Calu3 (cell line): ENCODE measurements at regions not wholly inside any gene's neighbourhood (a gene's known extent, or its start where the extent isn't known, plus 50 kb on each side); places are given as distances from the start of the nearest gene placed in this dataset.
"Not testable (repeated sequence)": the region's sequence is repeated elsewhere in the genome, so short reads cannot be mapped to it uniquely, and the experiment has no call there.

Experiments
- BruUV-seq: library from RNA; stranded (reverse); fragments of 400-500 nt; replicated peaks from 2 replicates; lab custom pipeline; 2021; lab: Mats Ljungman, UMichigan
- CTCF ChIA-PET: fragments of 300-600 bp; sonication (Branson Sonifier 250); formaldehyde crosslinking; loops from one replicate; lab custom pipeline; 2022; ENCODE audit warnings: antibody characterized with exemption; lab: Charles Lee
- DNase-seq: peaks from one replicate; pipeline ENCODE4 v3.0.0; 2022
- H3K27ac Mint-ChIP-seq: one replicate; pipeline ENCODE4 v1.8.0; 2022; ENCODE audit warnings: mixed read lengths; ENCODE audit not compliant: unreplicated experiment
- H3K27me3 Mint-ChIP-seq: one replicate; pipeline ENCODE4 v1.8.0; 2022; ENCODE audit warnings: mixed read lengths; ENCODE audit not compliant: unreplicated experiment
- H3K36me3 Mint-ChIP-seq: one replicate; pipeline ENCODE4 v1.8.0; 2022; ENCODE audit warnings: mild to moderate bottlenecking, moderate library complexity, mixed read lengths; ENCODE audit not compliant: insufficient read depth, unreplicated experiment
- H3K4me1 Mint-ChIP-seq: one replicate; pipeline ENCODE4 v1.8.0; 2022; ENCODE audit warnings: mild to moderate bottlenecking, low read depth, mixed read lengths; ENCODE audit not compliant: unreplicated experiment
- H3K4me3 Mint-ChIP-seq: one replicate; pipeline ENCODE4 v1.8.0; 2022; ENCODE audit warnings: mild to moderate bottlenecking, low read depth, moderate library complexity, mixed read lengths; ENCODE audit not compliant: unreplicated experiment
- H3K9me3 Mint-ChIP-seq: one replicate; pipeline ENCODE4 v1.8.0; 2022; ENCODE audit warnings: low read depth, mixed read lengths; ENCODE audit not compliant: unreplicated experiment
- intact Hi-C: fragments of 100-400 bp; cut with micrococcal nuclease; formaldehyde crosslinking; loops from one replicate; pipeline ENCODE4 v1.10.0; 2022; ENCODE audit not compliant: unreplicated experiment
- TF ChIP-seq, protein P1 (sequence below): fragments of 200-600 bp; IDR thresholded peaks from one replicate; pipeline ENCODE4 v1.8.0; 2022; ENCODE audit warnings: antibody characterized with exemption; ENCODE audit not compliant: unreplicated experiment

DNA sequence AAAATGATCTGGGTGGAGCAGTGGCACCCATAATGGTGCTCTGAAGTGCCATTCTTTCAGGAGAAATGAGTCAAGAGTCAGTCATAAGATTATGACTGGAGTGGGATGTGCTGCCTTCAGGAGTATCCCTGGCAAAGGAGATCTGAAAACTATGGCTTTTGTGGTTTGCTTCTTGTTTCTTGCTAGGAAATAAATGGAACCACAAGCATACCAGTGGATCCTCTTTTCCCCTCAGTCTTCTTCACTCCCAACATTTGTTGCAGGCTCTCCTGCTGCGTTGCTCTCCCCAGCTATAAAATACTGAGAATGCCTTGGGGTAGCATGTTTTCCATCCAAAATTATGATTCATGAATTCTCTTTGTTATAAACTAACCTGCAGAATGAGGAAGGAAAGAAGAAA lies 199.1 kb downstream of the NNT start:
- no peak overlapping the region for H3K27ac Mint-ChIP-seq
- intact Hi-C loops, result no loop called here
- CTCF ChIA-PET, result no interaction called here
- TF ChIP-seq, protein P1, sequence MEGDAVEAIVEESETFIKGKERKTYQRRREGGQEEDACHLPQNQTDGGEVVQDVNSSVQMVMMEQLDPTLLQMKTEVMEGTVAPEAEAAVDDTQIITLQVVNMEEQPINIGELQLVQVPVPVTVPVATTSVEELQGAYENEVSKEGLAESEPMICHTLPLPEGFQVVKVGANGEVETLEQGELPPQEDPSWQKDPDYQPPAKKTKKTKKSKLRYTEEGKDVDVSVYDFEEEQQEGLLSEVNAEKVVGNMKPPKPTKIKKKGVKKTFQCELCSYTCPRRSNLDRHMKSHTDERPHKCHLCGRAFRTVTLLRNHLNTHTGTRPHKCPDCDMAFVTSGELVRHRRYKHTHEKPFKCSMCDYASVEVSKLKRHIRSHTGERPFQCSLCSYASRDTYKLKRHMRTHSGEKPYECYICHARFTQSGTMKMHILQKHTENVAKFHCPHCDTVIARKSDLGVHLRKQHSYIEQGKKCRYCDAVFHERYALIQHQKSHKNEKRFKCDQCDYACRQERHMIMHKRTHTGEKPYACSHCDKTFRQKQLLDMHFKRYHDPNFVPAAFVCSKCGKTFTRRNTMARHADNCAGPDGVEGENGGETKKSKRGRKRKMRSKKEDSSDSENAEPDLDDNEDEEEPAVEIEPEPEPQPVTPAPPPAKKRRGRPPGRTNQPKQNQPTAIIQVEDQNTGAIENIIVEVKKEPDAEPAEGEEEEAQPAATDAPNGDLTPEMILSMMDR, result no peak
- no peaks in the 10 kb centered on the region for H3K9me3 Mint-ChIP-seq
- DNase-seq, result no peak
- H3K27me3 Mint-ChIP-seq, result no peaks in the 10 kb centered on the region
- peaks cover 8% of the 10 kb centered on the region for H3K4me1 Mint-ChIP-seq
- BruUV-seq, result no TSS peak
- H3K4me3 Mint-ChIP-seq, result no peak overlapping the region
- no peaks in the 10 kb centered on the region for H3K36me3 Mint-ChIP-seq

DNA sequence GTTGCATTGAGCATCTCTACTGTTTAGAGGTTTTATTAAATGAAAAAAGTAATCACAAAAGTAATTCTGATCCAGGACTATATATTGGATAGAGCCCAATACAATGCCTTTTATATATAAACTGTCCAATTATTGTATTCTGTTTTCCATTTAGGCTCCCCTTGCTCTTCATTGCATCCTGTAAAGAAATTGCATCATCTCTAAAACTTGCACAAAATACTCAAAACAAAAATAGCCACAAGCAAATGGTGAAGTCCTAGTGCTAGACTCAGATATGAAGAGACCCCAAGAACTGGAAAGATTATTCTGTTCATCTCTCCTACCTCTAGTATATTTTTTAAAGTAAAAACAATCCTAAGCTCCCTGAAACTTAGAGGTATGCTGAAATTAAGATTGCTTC lies 195.8 kb downstream of the NNT start:
- H3K4me1 Mint-ChIP-seq, result no peaks in the 10 kb centered on the region
- peaks cover 2% of the 10 kb centered on the region for H3K9me3 Mint-ChIP-seq
- TF ChIP-seq, protein P1, result no peak
- DNase-seq, result no peak
- H3K27me3 Mint-ChIP-seq, result no peaks in the 10 kb centered on the region
- no peaks in the 10 kb centered on the region for H3K36me3 Mint-ChIP-seq
- intact Hi-C loops, result no loop called here
- H3K27ac Mint-ChIP-seq, result no peak overlapping the region
- no peak overlapping the region for H3K4me3 Mint-ChIP-seq
- BruUV-seq, result no TSS peak
- CTCF ChIA-PET, result no interaction called here

DNA sequence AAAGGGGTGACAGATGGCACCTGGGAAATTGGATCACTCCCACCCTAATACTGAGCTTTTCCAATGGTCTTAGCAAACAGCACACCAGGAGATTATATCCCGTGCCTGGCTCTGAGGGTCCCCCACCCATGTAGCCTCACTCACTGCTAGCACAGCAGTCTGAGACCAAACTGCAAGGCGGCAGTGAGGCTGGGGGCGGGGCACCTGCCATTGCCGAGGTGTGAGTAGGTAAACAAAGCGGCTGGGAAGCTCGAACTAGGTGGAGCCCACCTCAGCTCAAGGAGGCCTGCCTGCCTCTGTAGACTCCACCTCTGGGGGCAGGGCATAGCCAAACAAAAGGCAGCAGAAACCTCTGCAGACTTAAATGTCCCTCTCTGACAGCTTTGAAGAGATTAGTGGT lies 188.9 kb downstream of the NNT start:
- H3K27ac Mint-ChIP-seq, H3K4me3 Mint-ChIP-seq, CTCF ChIA-PET, DNase-seq, BruUV-seq, H3K27me3 Mint-ChIP-seq, H3K4me1 Mint-ChIP-seq, intact Hi-C loops, H3K36me3 Mint-ChIP-seq: not testable (repeated sequence)
- peaks cover 12% of the 10 kb centered on the region for H3K9me3 Mint-ChIP-seq

DNA sequence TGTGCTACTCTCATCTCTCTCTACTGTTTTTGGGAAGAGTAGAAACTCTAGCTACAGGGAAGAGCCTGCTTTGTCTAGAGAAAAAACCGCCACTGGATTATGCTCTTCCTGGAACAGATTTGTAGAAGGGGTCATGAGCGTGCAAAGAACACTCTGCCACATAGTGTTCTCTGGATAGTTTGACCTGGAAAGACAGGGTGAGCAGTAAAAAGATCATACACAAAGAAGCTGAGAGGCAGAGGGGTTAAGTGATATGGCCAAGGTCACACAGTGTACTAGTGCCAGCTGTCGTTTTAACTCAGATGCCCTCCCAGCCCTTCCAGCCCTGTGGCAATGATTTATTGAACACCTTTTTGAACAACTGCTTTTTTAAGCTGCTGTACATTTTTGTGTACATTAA lies 182.2 kb downstream of the NNT start:
- no peaks in the 10 kb centered on the region for H3K36me3 Mint-ChIP-seq
- no peaks in the 10 kb centered on the region for H3K27me3 Mint-ChIP-seq
- BruUV-seq, result no TSS peak
- H3K4me3 Mint-ChIP-seq, result no peak overlapping the region
- H3K9me3 Mint-ChIP-seq, result peaks cover 12% of the 10 kb centered on the region
- no peak for DNase-seq
- intact Hi-C loops, result no loop called here
- no peak overlapping the region for H3K27ac Mint-ChIP-seq
- no peaks in the 10 kb centered on the region for H3K4me1 Mint-ChIP-seq
- CTCF ChIA-PET, result no interaction called here
- TF ChIP-seq, protein P1, result no peak

DNA sequence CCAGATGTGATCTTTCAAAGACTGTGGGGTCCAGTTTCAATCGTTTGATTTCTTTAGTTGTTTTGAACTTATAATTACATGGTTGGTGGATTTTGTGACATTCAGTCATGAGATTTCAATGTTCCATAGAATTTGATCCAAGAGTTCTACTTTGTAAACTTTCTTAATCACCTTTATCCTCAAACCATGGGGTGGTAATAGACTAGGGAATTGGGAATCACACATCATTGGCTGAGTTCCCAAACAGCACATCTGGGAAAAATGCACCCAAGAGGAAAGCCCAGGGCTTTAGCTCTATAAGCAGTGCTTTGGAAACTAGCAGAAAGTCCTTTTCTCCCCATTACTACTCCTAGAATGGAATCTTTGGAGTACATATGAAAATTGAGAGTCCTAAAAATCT lies 177.6 kb downstream of the NNT start:
- H3K36me3 Mint-ChIP-seq, result no peaks in the 10 kb centered on the region
- no TSS peak for BruUV-seq
- intact Hi-C loops, result no loop called here

More for the DNA sequence above, 177.6 kb downstream of the NNT start:
- H3K9me3 Mint-ChIP-seq, result peaks cover 9% of the 10 kb centered on the region
- TF ChIP-seq, protein P1, result no peak
- no peaks in the 10 kb centered on the region for H3K4me1 Mint-ChIP-seq
- CTCF ChIA-PET, result no interaction called here
- H3K27ac Mint-ChIP-seq, result no peak overlapping the region
- DNase-seq, result no peak
- no peaks in the 10 kb centered on the region for H3K27me3 Mint-ChIP-seq
- H3K4me3 Mint-ChIP-seq, result no peak overlapping the region
